Bronchial epithelial cell (primary cell): ENCODE measurements at regions not wholly inside any gene's neighbourhood (a gene's known extent, or its start where the extent isn't known, plus 50 kb on each side); places are given as distances from the start of the nearest gene placed in this dataset.
A peak's percentile ranks its signal among the peaks of the same experiment; 100 is the strongest.

ENCODE experiments used
- DNase-seq: peaks from one replicate; pipeline ENCODE4 v3.0.0-alpha.2; 2010; ENCODE audit warnings: low read depth
- FAIRE-seq: peaks from 2 replicates; lab custom pipeline; 2011; peaks lifted over from hg19 to GRCh38; lab: Jason Lieb, UNC
- H3K27me3 ChIP-seq: 2 replicates; pipeline ENCODE4 v1.5.1; 2011; ENCODE audit warnings: low read length; ENCODE audit not compliant: control insufficient read depth, insufficient read depth
- H3K36me3 ChIP-seq: 2 replicates; pipeline ENCODE4 v1.5.1; 2011; ENCODE audit warnings: low read length; ENCODE audit not compliant: control insufficient read depth, insufficient read depth
- H3K4me3 ChIP-seq: 2 replicates; pipeline ENCODE4 v1.5.1; 2011; ENCODE audit warnings: mild to moderate bottlenecking, low read depth, low read length, control low read depth
- CTCF ChIP-seq: IDR thresholded peaks from 2 replicates; pipeline ENCODE4 v1.5.1; 2011; ENCODE audit warnings: mild to moderate bottlenecking, moderate library complexity, low read length, control low read depth, inconsistent platforms; ENCODE audit not compliant: insufficient read depth, severe bottlenecking

- DNase-seq: no peak
- H3K36me3 ChIP-seq: no peaks in the 10 kb centered on the region
- H3K4me3 ChIP-seq: no peak overlapping the region
- H3K27me3 ChIP-seq: no peaks in the 10 kb centered on the region
- FAIRE-seq: no peak
- TF ChIP-seq CTCF: no peak
These were observed 1196.4 kb downstream of the VRK1 start for GRCh38 chr14:97993508-97994019.

- Histone ChIP-seq H3K36me3 (no peaks in the 10 kb centered on the region), H3K27me3 (no peaks in the 10 kb centered on the region), H3K4me3 (no peak overlapping the region)
- DNase-seq (no peak), FAIRE-seq (no peak)
- TF ChIP-seq CTCF: no peak
These were observed 1196.9 kb downstream of the VRK1 start for GRCh38 chr14:97994020-97994531.

GRCh38 chr14:97995038-97995437 lies 1197.9 kb downstream of the VRK1 start:
- no peak for DNase-seq
- Histone ChIP-seq H3K36me3 (no peaks in the 10 kb centered on the region), H3K27me3 (no peaks in the 10 kb centered on the region), H3K4me3 (no peak overlapping the region)
- TF ChIP-seq CTCF: no peak
- peak; percentile 68 for FAIRE-seq

- DNase-seq (no peak), FAIRE-seq (no peak)
- Histone ChIP-seq H3K4me3 (no peak overlapping the region), H3K36me3 (no peaks in the 10 kb centered on the region), H3K27me3 (no peaks in the 10 kb centered on the region)
- TF ChIP-seq CTCF: no peak
These were observed 1198.3 kb downstream of the VRK1 start for GRCh38 chr14:97995531-97995930.

GRCh38 chr14:98006008-98006407 lies 1208.8 kb downstream of the VRK1 start:
- no peak for DNase-seq
- H3K27me3 ChIP-seq: no peaks in the 10 kb centered on the region
- FAIRE-seq: no peak
- H3K4me3 ChIP-seq: no peak overlapping the region
- no peak for TF ChIP-seq CTCF
- no peaks in the 10 kb centered on the region for H3K36me3 ChIP-seq
